Loucy (cell line): ENCODE measurements at regions not wholly inside any gene's neighbourhood (a gene's known extent, or its start where the extent isn't known, plus 50 kb on each side); places are given as distances from the start of the nearest gene placed in this dataset.

Experiments
- H2AFZ ChIP-seq: fragments of 200-600 bp; sonication (generic); 2 replicates; pipeline ENCODE4 v1.6.0; 2016; ENCODE audit warnings: antibody characterized with exemption, mild to moderate bottlenecking, low read length, moderate library complexity
- H3F3A ChIP-seq: fragments of 200-600 bp; 2 replicates; pipeline ENCODE4 v1.6.0; 2016; ENCODE audit warnings: antibody characterized with exemption, low read depth, mild to moderate bottlenecking
- H3K27me3 ChIP-seq: fragments of 200-600 bp; sonication (generic); 2 replicates; pipeline ENCODE4 v1.6.1; 2014; ENCODE audit warnings: low read length, mild to moderate bottlenecking; ENCODE audit not compliant: insufficient read depth, poor library complexity, severe bottlenecking
- H3K36me3 ChIP-seq: fragments of 200-600 bp; sonication (generic); 2 replicates; pipeline ENCODE4 v1.6.1; 2016; ENCODE audit warnings: low read length; ENCODE audit not compliant: insufficient read depth
- H3K4me1 ChIP-seq: fragments of 200-600 bp; sonication (generic); 2 replicates; pipeline ENCODE4 v1.5.1; 2014; ENCODE audit warnings: low read length, mild to moderate bottlenecking; ENCODE audit not compliant: insufficient read depth, poor library complexity, severe bottlenecking
- H3K4me2 ChIP-seq: fragments of 200-600 bp; sonication (generic); 2 replicates; pipeline ENCODE4 v1.6.0; 2014; ENCODE audit warnings: antibody characterized with exemption, low read length, low read depth, mild to moderate bottlenecking; ENCODE audit not compliant: poor library complexity, severe bottlenecking
- H3K4me3 ChIP-seq: fragments of 200-600 bp; sonication (generic); 2 replicates; pipeline ENCODE4 v1.5.1; 2014; ENCODE audit warnings: low read length, mild to moderate bottlenecking, mixed read lengths; ENCODE audit not compliant: poor library complexity, severe bottlenecking
- H3K79me2 ChIP-seq: fragments of 200-600 bp; sonication (generic); 2 replicates; pipeline ENCODE4 v1.6.1; 2014; ENCODE audit warnings: low read length; ENCODE audit not compliant: insufficient read depth
- H3K9ac ChIP-seq: fragments of 200-600 bp; sonication (generic); 2 replicates; pipeline ENCODE4 v1.6.0; 2014; ENCODE audit warnings: mild to moderate bottlenecking, low read depth, low read length, moderate library complexity; ENCODE audit not compliant: poor library complexity, severe bottlenecking
- H3K9me2 ChIP-seq: fragments of 200-600 bp; sonication (generic); replicated peaks from 2 replicates; pipeline ENCODE4 v1.6.1; 2016; ENCODE audit warnings: low read depth, low read length, mixed read lengths
- H3K9me3 ChIP-seq: fragments of 200-600 bp; sonication (generic); 2 replicates; pipeline ENCODE4 v1.6.1; 2014; ENCODE audit warnings: mild to moderate bottlenecking, antibody characterized with exemption, low read length, low read depth; ENCODE audit not compliant: insufficient read depth
- H4K20me1 ChIP-seq: fragments of 200-600 bp; sonication (generic); 2 replicates; pipeline ENCODE4 v1.6.0; 2014; ENCODE audit warnings: antibody characterized with exemption, low read length, mild to moderate bottlenecking; ENCODE audit not compliant: insufficient read depth, poor library complexity, severe bottlenecking
- CTCF ChIP-seq: fragments of 200-600 bp; sonication (generic); conservative IDR thresholded peaks from 2 replicates; pipeline ENCODE4 v1.5.1; 2014; ENCODE audit warnings: mild to moderate bottlenecking, antibody characterized with exemption, low read length
- EZH2phosphoT487 ChIP-seq: fragments of 200-600 bp; IDR thresholded peaks from 2 replicates; pipeline ENCODE4 v1.6.1; 2018; ENCODE audit warnings: antibody characterized with exemption, mild to moderate bottlenecking, moderate library complexity, borderline replicate concordance

- Histone ChIP-seq H4K20me1 (no peaks in the 10 kb centered on the region), H3K9me3 (no peaks in the 10 kb centered on the region), H3K4me1 (no peaks in the 10 kb centered on the region), H3K9me2 (no peaks in the 10 kb centered on the region), H3K4me2 (no peak overlapping the region), H3K9ac (no peak overlapping the region), H3K27me3 (no peaks in the 10 kb centered on the region), H3K36me3 (no peaks in the 10 kb centered on the region), H3K4me3 (no peak overlapping the region), H2AFZ (no peak overlapping the region), H3K79me2 (no peaks in the 10 kb centered on the region), H3F3A (no peaks in the 10 kb centered on the region)
- TF ChIP-seq EZH2phosphoT487 (no peak), CTCF (no peak)
These were observed 991.3 kb downstream of the FSTL5 start for GRCh38 chr4:161172396-161173026.

GRCh38 chr4:161167539-161167938 lies 996.3 kb downstream of the FSTL5 start:
- no peak overlapping the region for H3K4me2 ChIP-seq
- H3K9me2 ChIP-seq, result no peaks in the 10 kb centered on the region
- H3K36me3 ChIP-seq, result no peaks in the 10 kb centered on the region
- H3K27me3 ChIP-seq, result no peaks in the 10 kb centered on the region
- H2AFZ ChIP-seq, result no peak overlapping the region
- no peaks in the 10 kb centered on the region for H4K20me1 ChIP-seq
- H3K9me3 ChIP-seq, result no peaks in the 10 kb centered on the region
- no peak overlapping the region for H3K9ac ChIP-seq
- no peak overlapping the region for H3K4me3 ChIP-seq
- no peaks in the 10 kb centered on the region for H3K79me2 ChIP-seq
- TF ChIP-seq EZH2phosphoT487, result no peak
- no peak for TF ChIP-seq CTCF
- no peaks in the 10 kb centered on the region for H3F3A ChIP-seq
- no peaks in the 10 kb centered on the region for H3K4me1 ChIP-seq

GRCh38 chr4:161160718-161161117 lies 1003.1 kb downstream of the FSTL5 start:
- Histone ChIP-seq H3K4me1 (no peaks in the 10 kb centered on the region), H3K36me3 (no peaks in the 10 kb centered on the region), H3K4me3 (no peak overlapping the region), H4K20me1 (no peaks in the 10 kb centered on the region), H3K4me2 (no peak overlapping the region), H3K27me3 (no peaks in the 10 kb centered on the region), H3K9ac (no peak overlapping the region), H3K9me3 (no peaks in the 10 kb centered on the region), H2AFZ (no peak overlapping the region), H3K9me2 (no peaks in the 10 kb centered on the region), H3K79me2 (no peaks in the 10 kb centered on the region), H3F3A (no peaks in the 10 kb centered on the region)
- TF ChIP-seq CTCF, result no peak
- TF ChIP-seq EZH2phosphoT487, result no peak
